GM20431 (cell line): ENCODE measurements at regions not wholly inside any gene's neighbourhood (a gene's known extent, or its start where the extent isn't known, plus 50 kb on each side); places are given as distances from the start of the nearest gene placed in this dataset.

ENCODE experiments used
- in situ Hi-C: fragments of 300-500 bp; cut with MseI, MboI; formaldehyde crosslinking; loops from one replicate; pipeline ENCODE4 v1.15.0; 2020; ENCODE audit warnings: low sequenced_read_pairs; ENCODE audit not compliant: unreplicated experiment

- in situ Hi-C loops, result no loop called here
Observed at GRCh38 chr3:29080967-29081366, 199.9 kb upstream of the RBMS3 start.

GRCh38 chr3:29083081-29083480 lies 197.8 kb upstream of the RBMS3 start:
- in situ Hi-C loops, result no loop called here

- in situ Hi-C loops, result no loop called here
Observed at GRCh38 chr3:29083676-29084075, 197.2 kb upstream of the RBMS3 start.

GRCh38 chr3:29088579-29088978 lies 192.3 kb upstream of the RBMS3 start:
- in situ Hi-C loops, result no loop called here

GRCh38 chr3:29090912-29091597 lies 189.8 kb upstream of the RBMS3 start:
- in situ Hi-C loops, result no loop called here

- in situ Hi-C loops, result no loop called here
Observed at GRCh38 chr3:29091599-29092189, 189.2 kb upstream of the RBMS3 start.

GRCh38 chr3:29092348-29092747 lies 188.5 kb upstream of the RBMS3 start:
- in situ Hi-C loops, result no loop called here

GRCh38 chr3:29099296-29099695 lies 181.6 kb upstream of the RBMS3 start:
- in situ Hi-C loops, result no loop called here

GRCh38 chr3:29099775-29100174 lies 181.1 kb upstream of the RBMS3 start:
- in situ Hi-C loops, result no loop called here

GRCh38 chr3:29100292-29100691 lies 180.6 kb upstream of the RBMS3 start:
- in situ Hi-C loops, result no loop called here

GRCh38 chr3:29128001-29128400 lies 152.9 kb upstream of the RBMS3 start:
- in situ Hi-C loops, result no loop called here

GRCh38 chr3:29137601-29138000 lies 143.3 kb upstream of the RBMS3 start:
- in situ Hi-C loops, result no loop called here

- in situ Hi-C loops, result no loop called here
Observed at GRCh38 chr3:29138171-29138570, 142.7 kb upstream of the RBMS3 start.

GRCh38 chr3:29140666-29141065 lies 140.2 kb upstream of the RBMS3 start:
- in situ Hi-C loops, result no loop called here

GRCh38 chr3:29141197-29141917 lies 139.5 kb upstream of the RBMS3 start:
- in situ Hi-C loops, result no loop called here

GRCh38 chr3:29141918-29142275 lies 139.0 kb upstream of the RBMS3 start:
- in situ Hi-C loops, result no loop called here

- in situ Hi-C loops, result no loop called here
Observed at GRCh38 chr3:29143151-29143550, 137.7 kb upstream of the RBMS3 start.

- in situ Hi-C loops, result no loop called here
Observed at GRCh38 chr3:29144361-29144760, 136.5 kb upstream of the RBMS3 start.

- in situ Hi-C loops, result no loop called here
Observed at GRCh38 chr3:29144807-29145206, 136.1 kb upstream of the RBMS3 start.

- in situ Hi-C loops, result no loop called here
Observed at GRCh38 chr3:29145360-29145759, 135.5 kb upstream of the RBMS3 start.

GRCh38 chr3:29152379-29152778 lies 128.5 kb upstream of the RBMS3 start:
- in situ Hi-C loops, result no loop called here

- in situ Hi-C loops, result no loop called here
Observed at GRCh38 chr3:29153811-29154210, 127.1 kb upstream of the RBMS3 start.
